Adrenal gland (tissue), 5 donors: ENCODE measurements at regions not wholly inside any gene's neighbourhood (a gene's known extent, or its start where the extent isn't known, plus 50 kb on each side); places are given as distances from the start of the nearest gene placed in this dataset.

ENCODE experiments used
- CTCF ChIP-seq, 6 experiments: fragments of 450-650 bp in 4 of 6; fragments of 200-600 bp in 2 of 6; sonication (generic) in 1 of 6; IDR thresholded peaks; 1 replicate in 5 of 6; 2 replicates in 1 of 6; pipeline versions ENCODE4 v1.5.1 to v1.8.0; 2016 to 2021; ENCODE audit warnings: antibody characterized with exemption in 6 of 6, mild to moderate bottlenecking in 2 of 6, moderate library complexity in 1 of 6
- POLR2A ChIP-seq, 2 donors: fragments of 450-650 bp; IDR thresholded peaks; one replicate each; pipeline ENCODE4 v1.6.1; 2017; ENCODE audit warnings: antibody characterized with exemption in 2 of 2, mild to moderate bottlenecking in 2 of 2, moderate library complexity in 1 of 2
- donor health status: DM: no; HTN: no; CAD: no.

- TF ChIP-seq CTCF (IDR thresholded peaks at IDR 0.05) (no peak), POLR2A (IDR thresholded peaks at IDR 0.05) (no peak)
Observed at GRCh38 chr1:4854367-4854766, 200.0 kb downstream of the AJAP1 start.
